HG02610 (cell line): ENCODE measurements at regions not wholly inside any gene's neighbourhood (a gene's known extent, or its start where the extent isn't known, plus 50 kb on each side); places are given as distances from the start of the nearest gene placed in this dataset.

Experiments
- ATAC-seq: cut with Tn5 transposase; IDR thresholded peaks from one replicate; pipeline ENCODE4 v1.9.1; 2021; ENCODE audit warnings: mild to moderate bottlenecking, moderate library complexity; ENCODE audit not compliant: unreplicated experiment

GRCh38 chr13:62626771-62627170, 1211.1 kb upstream of the PCDH20 start:
- no peak for ATAC-seq

GRCh38 chr13:62625214-62625881, 1209.7 kb upstream of the PCDH20 start:
- ATAC-seq: no peak

- ATAC-seq: no peak
Measured at GRCh38 chr13:62613819-62614218, 1198.2 kb upstream of the PCDH20 start.

GRCh38 chr13:62611343-62611742, 1195.7 kb upstream of the PCDH20 start:
- peak; percentile 67 for ATAC-seq

GRCh38 chr13:62598708-62599107, 1183.1 kb upstream of the PCDH20 start:
- ATAC-seq: no peak

GRCh38 chr13:62595976-62596375, 1180.3 kb upstream of the PCDH20 start:
- no peak for ATAC-seq

GRCh38 chr13:62593804-62594203, 1178.2 kb upstream of the PCDH20 start:
- ATAC-seq: no peak

GRCh38 chr13:62583466-62583865, 1167.8 kb upstream of the PCDH20 start:
- ATAC-seq: no peak

- ATAC-seq: no peak
Measured at GRCh38 chr13:62578402-62578801, 1162.8 kb upstream of the PCDH20 start.

- no peak for ATAC-seq
Measured at GRCh38 chr13:62564770-62565169, 1149.1 kb upstream of the PCDH20 start.

- no peak for ATAC-seq
Measured at GRCh38 chr13:62563251-62563650, 1147.6 kb upstream of the PCDH20 start.

- ATAC-seq: peak; percentile 51
Measured at GRCh38 chr13:62556978-62557377, 1141.3 kb upstream of the PCDH20 start.

- no peak for ATAC-seq
Measured at GRCh38 chr13:62551588-62551987, 1135.9 kb upstream of the PCDH20 start.

GRCh38 chr13:62544928-62545327, 1129.3 kb upstream of the PCDH20 start:
- no peak for ATAC-seq

GRCh38 chr13:62537593-62537992, 1121.9 kb upstream of the PCDH20 start:
- no peak for ATAC-seq

- ATAC-seq: peak; percentile 34
Measured at GRCh38 chr13:62525652-62526051, 1110.0 kb upstream of the PCDH20 start.

GRCh38 chr13:62524498-62524897, 1108.8 kb upstream of the PCDH20 start:
- ATAC-seq: peak; percentile 54

- peak; percentile 87 for ATAC-seq
Measured at GRCh38 chr13:62524061-62524460, 1108.4 kb upstream of the PCDH20 start.

GRCh38 chr13:62512194-62513141, 1096.8 kb upstream of the PCDH20 start:
- peak; percentile 91 for ATAC-seq

- ATAC-seq: peak; percentile 42
Measured at GRCh38 chr13:62510906-62511655, 1095.4 kb upstream of the PCDH20 start.

- no peak for ATAC-seq
Measured at GRCh38 chr13:62502588-62502987, 1086.9 kb upstream of the PCDH20 start.
